Peyer's patch (tissue), 4 donors: ENCODE measurements at regions not wholly inside any gene's neighbourhood (a gene's known extent, or its start where the extent isn't known, plus 50 kb on each side); places are given as distances from the start of the nearest gene placed in this dataset.

ENCODE experiments used
- DNase-seq, 3 donors: peaks; one replicate each; pipeline ENCODE4 v3.0.0-alpha.2; 2017 to 2019
- H3K27ac ChIP-seq, 4 donors: fragments of 200-600 bp; sonication (generic); one replicate each; pipeline ENCODE4 v1.5.1; 2016 to 2019
- H3K27me3 ChIP-seq, 2 donors: fragments of 200-600 bp; sonication (generic); one replicate each; pipeline ENCODE4 v1.5.1; 2019
- H3K36me3 ChIP-seq, 3 donors: fragments of 200-600 bp; sonication (generic); one replicate each; pipeline ENCODE4 v1.5.1; 2016 to 2019
- H3K4me1 ChIP-seq, 4 donors: fragments of 200-600 bp; sonication (generic); one replicate each; pipeline ENCODE4 v1.5.1; 2016 to 2019
- H3K4me3 ChIP-seq, 4 donors: fragments of 200-600 bp; sonication (generic); 1 replicate in 3 of 4; 2 replicates in 1 of 4; pipeline ENCODE4 v1.5.1; 2016 to 2019; ENCODE audit warnings: mild to moderate bottlenecking in 1 of 4
- H3K9me3 ChIP-seq, 4 donors: fragments of 200-600 bp; sonication (generic); one replicate each; pipeline ENCODE4 v1.5.1; 2016 to 2019; ENCODE audit warnings: mild to moderate bottlenecking in 1 of 4
- CTCF ChIP-seq, 6 experiments: fragments of 450-650 bp in 4 of 6; fragments of 200-600 bp in 2 of 6; sonication (generic) in 1 of 6; IDR thresholded peaks; one replicate each; pipeline ENCODE4 v1.5.1; 2017 to 2019; ENCODE audit warnings: antibody characterized with exemption in 6 of 6, mild to moderate bottlenecking in 3 of 6, moderate library complexity in 1 of 6
- POLR2A ChIP-seq, 2 donors: fragments of 450-650 bp; IDR thresholded peaks; one replicate each; pipeline ENCODE4 v1.5.1; 2017; ENCODE audit warnings: antibody characterized with exemption in 2 of 2, mild to moderate bottlenecking in 2 of 2, moderate library complexity in 2 of 2

GRCh38 chr19:28419312-28419711, 793.6 kb downstream of the UQCRFS1 start:
- Histone ChIP-seq H3K9me3 (peaks cover 0 to 5% (median 0%) of the 10 kb centered on the region in 4 donors), H3K4me1 (no peaks in the 10 kb centered on the region), H3K36me3 (no peaks in the 10 kb centered on the region), H3K27me3 (no peaks in the 10 kb centered on the region), H3K4me3 (no peak overlapping the region), H3K27ac (no peak overlapping the region)
- DNase-seq = no peak
- no peak for TF ChIP-seq POLR2A (IDR thresholded peaks at IDR 0.05)
- TF ChIP-seq CTCF (IDR thresholded peaks at IDR 0.05) = no peak

GRCh38 chr19:28417361-28417760, 795.6 kb downstream of the UQCRFS1 start:
- no peaks in the 10 kb centered on the region for H3K27me3 ChIP-seq
- TF ChIP-seq CTCF (IDR thresholded peaks at IDR 0.05) (no peak), POLR2A (IDR thresholded peaks at IDR 0.05) (no peak)
- H3K36me3 ChIP-seq = no peaks in the 10 kb centered on the region
- peaks cover 0 to 5% (median 0%) of the 10 kb centered on the region in 4 donors for H3K9me3 ChIP-seq
- no peak for DNase-seq
- no peak overlapping the region for H3K27ac ChIP-seq
- no peaks in the 10 kb centered on the region for H3K4me1 ChIP-seq
- H3K4me3 ChIP-seq = no peak overlapping the region

GRCh38 chr19:28416245-28416644, 796.7 kb downstream of the UQCRFS1 start:
- H3K36me3 ChIP-seq = no peaks in the 10 kb centered on the region
- DNase-seq = no peak
- no peaks in the 10 kb centered on the region for H3K27me3 ChIP-seq
- TF ChIP-seq CTCF (IDR thresholded peaks at IDR 0.05) = no peak
- TF ChIP-seq POLR2A (IDR thresholded peaks at IDR 0.05) = no peak
- H3K4me1 ChIP-seq = no peaks in the 10 kb centered on the region
- H3K4me3 ChIP-seq = no peak overlapping the region
- no peak overlapping the region for H3K27ac ChIP-seq
- H3K9me3 ChIP-seq = peaks cover 0 to 5% (median 0%) of the 10 kb centered on the region in 4 donors

- Histone ChIP-seq H3K4me1 (no peaks in the 10 kb centered on the region), H3K4me3 (no peak overlapping the region), H3K27me3 (no peaks in the 10 kb centered on the region), H3K36me3 (no peaks in the 10 kb centered on the region), H3K9me3 (peaks cover 0 to 5% (median 0%) of the 10 kb centered on the region in 4 donors), H3K27ac (no peak overlapping the region)
- TF ChIP-seq CTCF (IDR thresholded peaks at IDR 0.05) (no peak), POLR2A (IDR thresholded peaks at IDR 0.05) (no peak)
- DNase-seq = no peak
These were observed 798.2 kb downstream of the UQCRFS1 start for GRCh38 chr19:28414748-28415147.

- no peak for TF ChIP-seq CTCF (IDR thresholded peaks at IDR 0.05)
- no peak for TF ChIP-seq POLR2A (IDR thresholded peaks at IDR 0.05)
- Histone ChIP-seq H3K27ac (no peak overlapping the region), H3K27me3 (no peaks in the 10 kb centered on the region), H3K4me3 (no peak overlapping the region), H3K4me1 (no peaks in the 10 kb centered on the region), H3K36me3 (no peaks in the 10 kb centered on the region), H3K9me3 (no peaks in the 10 kb centered on the region)
- DNase-seq = no peak
These were observed 803.1 kb downstream of the UQCRFS1 start for GRCh38 chr19:28409859-28410258.

- H3K27ac ChIP-seq = no peak overlapping the region
- no peaks in the 10 kb centered on the region for H3K4me1 ChIP-seq
- TF ChIP-seq POLR2A (IDR thresholded peaks at IDR 0.05) (no peak), CTCF (IDR thresholded peaks at IDR 0.05) (no peak)
These were observed 806.0 kb downstream of the UQCRFS1 start for GRCh38 chr19:28406966-28407365.

More at GRCh38 chr19:28406966-28407365, 806.0 kb downstream of the UQCRFS1 start:
- no peaks in the 10 kb centered on the region for H3K36me3 ChIP-seq
- no peak for DNase-seq
- no peaks in the 10 kb centered on the region for H3K27me3 ChIP-seq
- no peak overlapping the region for H3K4me3 ChIP-seq
- H3K9me3 ChIP-seq = no peaks in the 10 kb centered on the region
